GM23248 (cell line): ENCODE measurements at regions not wholly inside any gene's neighbourhood (a gene's known extent, or its start where the extent isn't known, plus 50 kb on each side); places are given as distances from the start of the nearest gene placed in this dataset.

Experiments
- EZH2 ChIP-seq: fragments of 200-600 bp; sonication (generic); IDR thresholded peaks from 2 replicates; pipeline ENCODE4 v1.6.1; 2018; ENCODE audit warnings: antibody characterized with exemption, mild to moderate bottlenecking; ENCODE audit not compliant: insufficient read depth, poor library complexity, severe bottlenecking
- EZH2phosphoT487 ChIP-seq: fragments of 200-600 bp; sonication (generic); IDR thresholded peaks from 2 replicates; pipeline ENCODE4 v1.6.1; 2018; ENCODE audit warnings: antibody characterized with exemption, moderate library complexity, mild to moderate bottlenecking, low read depth; ENCODE audit not compliant: insufficient read depth

GRCh38 chr15:60090747-60091146 is 86.6 kb downstream of the FOXB1 start:
- TF ChIP-seq EZH2 (no peak), EZH2phosphoT487 (no peak)
